Stimulated activated CD8-positive, alpha-beta memory T cell treated with anti-CD3 and anti-CD28 coated beads, Interleukin-4, amount 100 ng/mL, for 24 hours (primary cell): ENCODE measurements at regions not wholly inside any gene's neighbourhood (a gene's known extent, or its start where the extent isn't known, plus 50 kb on each side); places are given as distances from the start of the nearest gene placed in this dataset.
"Not testable (repeated sequence)": the region's sequence is repeated elsewhere in the genome, so short reads cannot be mapped to it uniquely, and the experiment has no call there.

Experiments
- DNase-seq: peaks from one replicate; pipeline ENCODE4 v3.0.0-alpha.2; 2020; ENCODE audit warnings: low read depth

DNA sequence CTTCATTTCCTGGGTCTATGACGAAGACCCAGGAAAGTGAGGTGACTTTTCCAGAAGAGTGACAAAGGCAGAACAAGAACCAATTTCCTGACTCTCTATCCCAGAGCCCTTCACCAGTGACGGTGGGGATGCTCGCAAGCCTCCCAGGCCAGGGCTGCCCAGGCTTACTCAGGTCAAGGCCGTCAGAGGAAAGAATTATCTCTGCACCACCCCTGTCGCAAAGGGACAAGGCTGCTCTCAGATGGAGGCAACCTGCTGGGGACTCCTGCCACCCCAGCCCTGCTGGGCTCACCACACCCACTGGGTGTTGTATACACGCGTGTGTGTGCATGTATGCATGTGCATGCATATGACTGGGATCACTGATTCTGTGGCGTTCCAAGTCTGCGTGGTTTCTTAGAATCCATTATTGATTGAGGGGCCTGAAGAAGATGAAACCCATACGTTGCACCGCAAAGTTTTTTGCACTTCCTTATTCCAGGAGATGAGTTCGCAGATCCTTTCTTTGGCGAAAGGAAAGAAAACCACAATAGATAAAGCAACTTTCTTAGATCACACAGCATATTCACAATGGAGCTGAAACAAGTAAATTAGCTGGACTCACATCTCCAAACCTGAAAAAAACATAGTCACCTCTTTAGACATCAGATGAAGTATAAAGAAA is 255.8 kb downstream of the RHOU start:
- no peak for DNase-seq

DNA sequence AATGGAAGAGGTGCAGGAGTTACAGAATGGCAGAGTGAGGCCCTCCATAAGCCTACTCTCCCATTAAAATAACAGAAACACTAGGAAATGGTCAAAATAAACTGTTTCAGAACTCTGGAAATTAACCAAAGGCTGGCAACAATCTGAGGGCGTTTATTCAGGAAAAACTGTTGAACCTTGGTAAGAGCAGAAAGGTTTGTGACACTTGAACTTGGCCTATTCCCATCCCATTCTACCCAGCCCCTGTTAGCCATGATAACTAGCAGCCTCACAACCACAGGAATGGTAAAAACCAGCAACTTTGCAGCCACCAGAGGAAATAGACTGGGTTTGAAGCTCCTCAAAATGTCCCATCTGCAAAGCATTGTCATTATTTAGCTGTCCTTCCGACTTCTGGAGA is 256.8 kb downstream of the RHOU start:
- no peak for DNase-seq

DNA sequence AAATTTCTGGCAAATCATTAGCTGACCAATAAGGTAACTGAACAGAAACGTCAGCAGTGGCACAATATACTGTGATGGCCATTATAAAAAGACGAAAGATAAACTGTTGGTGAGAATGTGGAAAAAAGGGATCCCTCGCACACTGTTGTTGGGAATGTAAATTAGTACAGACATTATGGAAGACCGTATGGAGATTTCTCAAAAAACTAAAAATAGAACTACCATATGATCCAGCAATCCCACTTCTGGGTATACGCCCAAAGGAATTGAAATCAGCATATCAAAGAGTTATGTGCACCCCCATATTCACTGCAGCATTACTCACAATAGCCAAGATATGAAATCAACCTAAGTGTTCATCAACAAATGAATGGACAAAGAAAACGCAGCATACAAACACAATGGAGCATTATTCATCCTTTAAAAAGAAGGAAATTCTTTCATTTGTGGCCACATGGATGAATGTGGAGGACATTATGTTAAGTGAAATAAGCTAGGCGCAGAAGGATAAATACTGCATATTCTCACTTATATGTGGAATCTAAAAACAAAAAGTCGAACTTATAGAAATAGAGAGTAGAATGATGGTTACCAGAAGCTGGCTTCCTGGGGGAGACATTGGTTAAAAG is 257.7 kb downstream of the RHOU start:
- no peak for DNase-seq

DNA sequence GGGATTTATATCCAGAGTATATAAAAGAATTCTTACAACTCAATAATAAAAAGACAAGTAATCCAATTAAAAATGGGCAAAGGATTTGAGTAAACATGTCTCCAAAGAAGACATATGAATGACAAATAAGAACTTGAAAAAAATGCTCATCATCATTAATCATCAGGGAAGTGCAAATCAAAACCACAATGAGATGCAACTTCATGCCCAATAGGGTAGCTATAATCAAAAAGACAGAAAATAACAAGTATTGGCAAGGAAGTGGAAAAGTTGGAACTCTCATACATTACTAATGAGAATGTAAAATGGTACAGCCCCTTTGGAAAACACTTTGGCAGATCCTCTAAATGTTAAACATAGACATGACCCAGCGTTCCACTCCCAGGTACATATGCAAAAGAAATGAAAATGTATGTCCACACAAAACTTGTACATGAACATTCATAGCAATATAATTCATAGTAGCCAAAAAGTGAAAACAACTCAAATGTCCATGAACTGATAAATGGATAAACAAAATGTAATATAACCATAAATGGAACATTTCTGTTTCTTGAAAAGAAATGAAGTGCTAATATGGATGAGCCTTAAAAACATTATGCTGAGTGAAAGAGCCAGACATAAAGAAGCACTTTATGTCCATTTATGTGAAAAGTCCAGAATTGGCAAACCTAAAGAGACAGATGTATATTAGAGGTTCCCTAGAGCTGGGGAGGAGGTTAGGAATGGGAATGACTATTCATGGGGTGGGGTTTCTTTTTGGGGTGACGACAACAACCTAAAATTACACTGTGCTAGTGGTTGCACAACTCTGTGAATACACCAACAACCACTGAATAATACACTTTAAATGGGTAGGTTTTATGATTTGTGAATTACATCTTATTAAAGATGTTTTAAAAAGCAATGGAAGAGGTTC is 259.7 kb downstream of the RHOU start:
- DNase-seq: no peak

DNA sequence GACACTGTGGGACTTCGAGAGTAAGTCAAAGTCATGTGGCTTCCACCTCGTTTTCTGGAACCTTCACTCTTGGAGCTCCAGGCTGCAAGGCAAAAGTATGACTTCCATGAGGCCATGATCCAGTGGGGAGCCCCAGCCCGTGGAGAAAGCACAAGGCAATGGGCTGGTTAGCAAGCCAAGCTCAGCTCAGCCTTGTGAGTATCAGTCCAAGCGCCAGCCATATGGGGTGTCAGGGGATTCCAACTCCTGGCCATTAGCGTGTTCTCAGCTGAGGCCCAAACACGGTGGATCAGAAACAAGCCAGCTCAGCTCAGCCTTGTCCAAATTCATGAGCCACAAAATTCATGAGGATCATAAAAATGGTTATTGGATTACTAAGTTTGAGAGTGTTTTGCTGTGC is 261.0 kb downstream of the RHOU start:
- DNase-seq: no peak

DNA sequence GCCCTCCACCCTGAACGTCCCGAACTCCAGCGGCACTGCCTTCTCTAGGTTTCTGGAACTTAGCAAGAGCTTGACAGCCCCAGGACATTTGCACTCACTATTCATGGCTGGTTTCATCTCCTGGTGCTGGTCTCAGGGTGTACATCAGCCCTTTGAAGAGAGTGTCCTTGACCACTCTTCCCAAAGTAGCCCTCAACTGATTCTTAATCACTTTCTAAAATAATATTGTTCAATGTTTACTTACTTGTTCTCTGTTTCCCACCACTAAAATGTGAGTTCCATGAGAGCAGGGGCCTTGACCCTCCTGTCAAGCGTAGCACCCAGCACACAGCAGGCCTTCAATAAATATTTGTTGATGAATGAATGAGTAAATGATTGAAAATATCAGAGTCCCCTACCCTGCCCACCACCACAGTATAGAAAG is 262.5 kb downstream of the RHOU start:
- DNase-seq: no peak

DNA sequence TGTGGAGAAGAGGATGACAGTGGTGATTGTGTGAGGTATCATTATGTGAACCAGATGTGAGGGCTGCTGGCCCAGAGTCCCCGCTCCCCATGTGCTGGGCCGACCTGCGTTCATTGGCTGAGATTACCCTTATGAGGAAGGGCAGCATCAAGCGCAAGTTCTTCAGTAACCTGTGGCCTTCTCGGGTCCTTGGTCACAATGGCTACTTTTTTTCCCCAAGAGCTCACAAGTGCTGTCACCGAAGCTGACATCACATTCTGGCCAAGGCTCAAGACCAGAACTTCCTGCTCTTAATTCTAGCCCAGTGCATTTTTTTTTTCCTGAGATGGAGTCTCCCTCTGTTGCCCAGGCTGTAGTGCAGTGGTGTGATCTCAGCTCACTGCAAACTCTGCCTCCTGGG is 262.9 kb downstream of the RHOU start:
- DNase-seq: no peak

DNA sequence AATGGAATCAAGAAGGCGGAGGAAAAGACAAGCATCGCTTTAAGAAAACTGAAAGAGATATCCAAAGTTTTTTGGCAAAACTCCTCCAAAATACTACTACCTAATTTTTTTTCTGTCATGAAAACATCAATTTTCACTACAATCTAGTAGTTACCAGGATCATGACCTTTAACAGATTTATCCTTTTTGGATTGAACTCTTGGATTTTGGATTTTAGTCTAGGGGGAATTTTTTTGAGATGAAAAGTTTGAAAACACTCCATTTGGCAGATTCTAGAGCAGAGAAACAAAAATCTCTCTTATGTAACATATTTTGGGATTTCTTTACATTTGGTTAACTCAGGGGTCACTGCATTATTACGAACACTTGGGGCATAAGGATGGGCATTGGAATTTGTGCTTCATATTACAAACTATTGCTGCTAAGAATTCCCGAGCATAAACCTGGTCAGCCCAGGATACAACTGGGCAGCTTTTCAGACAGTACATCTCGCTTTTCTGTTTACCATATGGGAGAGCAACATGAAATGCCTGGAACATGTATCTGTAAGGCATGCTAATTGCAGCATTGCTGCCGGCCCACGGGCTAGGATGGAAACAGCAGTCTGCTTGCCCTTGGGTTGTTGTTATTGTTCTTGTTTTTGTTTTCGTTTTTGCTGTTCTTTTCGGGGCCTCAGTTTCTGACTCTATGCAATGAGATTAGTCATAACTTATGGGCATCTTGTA is 264.3 kb downstream of the RHOU start:
- DNase-seq: no peak

DNA sequence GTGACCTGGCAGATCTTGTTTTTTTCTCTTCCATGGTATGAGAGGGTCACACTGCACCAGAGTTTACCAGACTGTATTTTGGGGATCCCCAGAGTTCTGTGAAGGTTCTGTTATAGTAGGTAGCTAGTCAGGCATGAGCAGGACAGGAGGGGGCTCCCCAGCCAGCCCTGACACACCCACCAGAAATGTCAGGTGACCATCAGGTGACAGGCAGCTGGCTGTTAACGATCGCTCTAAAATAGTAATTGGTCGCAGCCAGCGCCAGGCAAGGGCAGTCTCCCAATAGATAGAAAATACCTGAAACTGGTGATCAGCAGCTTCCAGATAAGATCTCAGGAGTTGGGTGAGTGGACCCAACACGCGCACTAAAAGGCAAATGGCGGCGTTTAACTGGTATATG is 264.9 kb downstream of the RHOU start:
- DNase-seq: no peak

DNA sequence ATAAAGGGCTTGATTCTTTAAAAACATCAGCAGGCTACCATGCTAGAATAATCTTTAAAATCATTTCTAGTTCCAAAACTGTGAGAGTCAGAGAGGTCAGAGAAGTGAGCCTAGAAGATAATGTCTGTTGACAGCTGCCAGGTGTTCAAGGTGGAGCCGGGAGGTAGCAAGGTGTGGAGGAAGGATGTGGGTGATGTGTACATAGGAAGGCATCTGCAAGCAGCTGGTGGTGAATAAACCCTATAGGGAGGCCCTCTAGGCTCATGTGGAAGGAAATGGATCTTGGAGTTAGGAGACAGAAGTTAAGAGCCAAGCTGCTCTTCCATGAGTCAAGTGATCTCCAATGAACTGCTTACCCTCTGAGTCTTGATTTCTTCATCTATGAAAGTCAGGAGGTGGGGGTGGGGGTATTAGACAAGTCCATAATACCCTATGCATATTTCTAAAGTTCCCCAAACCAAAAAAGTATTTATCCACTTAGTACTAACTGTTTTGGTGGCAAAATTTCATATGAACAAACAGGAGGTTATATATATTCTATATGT is 266.3 kb downstream of the RHOU start:
- DNase-seq: no peak

DNA sequence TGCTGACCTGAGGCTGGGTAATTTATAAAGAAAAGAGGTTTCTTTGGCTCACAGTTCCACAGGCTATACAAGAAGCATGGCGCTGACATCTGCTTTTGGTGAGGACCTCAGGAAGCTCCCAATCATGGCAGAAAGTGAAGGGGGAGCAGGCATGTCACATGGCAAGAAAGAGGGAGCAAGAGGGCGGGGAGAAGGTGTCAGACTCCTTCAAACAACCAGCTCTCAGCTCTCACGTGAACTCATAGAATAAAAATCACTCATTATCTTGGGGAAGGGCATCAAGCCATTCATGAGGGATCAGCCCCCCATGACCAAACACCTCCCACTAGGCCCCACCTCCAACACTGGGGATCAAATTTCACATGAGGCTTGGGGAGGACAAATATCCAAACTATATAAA is 266.8 kb downstream of the RHOU start:
- DNase-seq: no peak

DNA sequence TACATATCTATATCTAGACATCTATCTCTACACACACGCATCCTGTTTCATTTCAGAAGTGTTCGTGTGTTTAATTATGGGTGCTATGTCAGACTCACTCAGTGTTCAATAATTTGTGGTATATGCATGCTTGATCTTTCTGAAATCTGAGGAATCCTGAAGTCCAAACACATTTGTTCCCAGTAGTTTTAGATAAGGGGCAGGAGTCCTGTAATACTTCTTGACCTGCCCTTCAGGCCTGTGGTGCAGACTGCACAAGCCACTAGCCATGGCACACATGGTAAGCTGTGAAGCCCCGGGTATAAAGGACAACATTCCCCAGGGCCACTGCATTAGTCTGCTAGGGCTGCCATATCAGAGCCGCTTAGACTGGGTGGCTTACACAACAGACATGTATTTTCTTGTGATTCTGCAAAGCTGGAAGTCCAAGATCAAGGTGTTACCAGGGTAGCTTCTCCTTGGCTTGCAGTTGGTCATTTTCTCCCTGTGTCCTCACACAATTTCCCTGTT is 267.2 kb downstream of the RHOU start:
- no peak for DNase-seq

DNA sequence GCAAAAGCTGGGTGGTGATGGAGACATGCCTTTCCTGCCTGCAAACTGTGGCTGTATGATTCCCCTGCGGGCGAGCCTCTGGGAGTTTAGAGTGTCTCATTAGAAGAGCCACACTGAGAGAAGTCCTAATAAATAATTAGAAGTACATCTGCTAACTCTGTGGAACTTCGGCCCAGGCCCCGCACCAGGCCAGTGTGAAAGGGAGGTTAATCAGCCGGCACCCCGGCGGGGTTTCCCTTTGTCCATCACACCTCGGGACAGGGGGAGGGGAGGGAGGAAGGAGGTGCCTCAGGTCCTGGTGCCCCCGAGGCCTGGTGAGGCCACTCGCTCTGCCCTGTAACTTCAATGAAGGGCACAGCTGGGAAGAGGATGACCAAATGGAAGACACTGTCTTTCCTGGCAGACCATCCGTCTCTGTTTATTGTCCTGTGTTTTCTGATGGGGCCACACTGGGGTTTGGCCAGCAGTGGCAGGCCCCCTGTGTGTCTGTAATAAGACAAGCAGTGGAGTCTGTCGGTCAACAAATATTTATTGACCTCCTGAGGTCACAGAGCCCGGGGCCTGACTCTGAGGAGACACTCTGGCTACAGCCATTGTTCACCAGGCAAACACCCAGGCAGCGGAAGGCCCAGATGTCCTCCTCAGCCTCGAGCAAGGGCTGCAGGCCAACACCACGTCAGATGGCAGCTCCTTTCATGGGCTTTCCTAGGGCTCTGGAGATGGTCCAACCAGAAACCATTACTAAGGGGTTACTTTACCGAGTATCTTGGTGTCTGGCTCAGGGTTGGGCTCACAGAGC is 267.5 kb upstream of the RAB4A start:
- DNase-seq: no peak

DNA sequence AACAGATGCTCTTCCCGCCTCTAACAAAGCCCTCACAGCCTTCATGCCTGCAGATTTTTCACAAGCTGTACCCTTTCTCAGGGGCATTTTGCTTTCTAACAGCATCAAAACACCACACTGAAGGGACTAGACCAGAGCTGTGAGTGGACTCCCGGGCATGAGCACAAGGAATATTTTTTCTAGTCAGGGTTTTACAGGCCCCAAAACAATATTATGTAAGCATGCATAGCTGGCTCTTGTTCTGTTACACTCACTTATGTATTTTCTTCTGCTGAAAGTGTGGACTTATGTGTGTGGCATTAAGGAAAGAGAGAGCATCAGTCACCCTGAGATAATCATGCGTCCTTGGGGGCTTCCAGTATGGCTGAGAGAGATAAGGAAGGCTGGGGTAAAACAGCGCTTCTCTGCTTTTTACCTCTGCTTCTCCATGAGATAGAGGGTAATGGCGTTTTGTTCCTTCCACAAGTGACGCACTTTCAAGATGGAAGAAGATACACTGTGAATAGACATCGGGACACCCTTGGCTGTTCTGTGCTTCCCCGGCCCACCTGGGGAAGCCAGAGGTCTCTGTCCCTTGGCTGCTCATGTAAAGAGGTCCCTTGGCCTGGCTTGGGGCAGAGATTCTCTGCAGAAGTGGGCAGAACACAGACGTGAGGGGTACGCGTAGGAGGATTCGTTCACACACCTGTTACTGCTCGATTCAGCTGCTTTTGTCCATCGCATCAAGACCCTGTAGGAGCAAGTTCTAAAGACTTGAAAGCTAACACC is 266.7 kb upstream of the RAB4A start:
- no peak for DNase-seq

DNA sequence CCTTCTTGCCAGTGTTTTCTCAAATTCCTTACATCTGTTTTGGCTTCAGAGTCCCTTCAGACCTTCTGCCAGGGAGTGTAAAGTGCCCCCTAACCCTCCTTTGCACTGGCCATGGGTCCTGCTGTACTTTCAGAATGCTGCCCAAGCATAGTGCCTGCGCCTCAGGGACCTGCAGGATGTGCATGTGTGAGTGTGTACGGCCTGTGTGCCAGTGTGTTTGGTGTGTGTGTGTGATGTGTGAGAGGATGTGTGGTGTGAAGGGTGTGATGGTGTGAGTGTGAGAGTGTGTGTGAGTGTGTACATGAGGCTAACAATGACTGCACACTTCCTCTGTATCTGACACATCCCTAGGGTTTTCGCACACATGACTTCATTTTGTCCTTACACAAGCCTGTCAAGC is 265.8 kb upstream of the RAB4A start:
- DNase-seq: no peak

DNA sequence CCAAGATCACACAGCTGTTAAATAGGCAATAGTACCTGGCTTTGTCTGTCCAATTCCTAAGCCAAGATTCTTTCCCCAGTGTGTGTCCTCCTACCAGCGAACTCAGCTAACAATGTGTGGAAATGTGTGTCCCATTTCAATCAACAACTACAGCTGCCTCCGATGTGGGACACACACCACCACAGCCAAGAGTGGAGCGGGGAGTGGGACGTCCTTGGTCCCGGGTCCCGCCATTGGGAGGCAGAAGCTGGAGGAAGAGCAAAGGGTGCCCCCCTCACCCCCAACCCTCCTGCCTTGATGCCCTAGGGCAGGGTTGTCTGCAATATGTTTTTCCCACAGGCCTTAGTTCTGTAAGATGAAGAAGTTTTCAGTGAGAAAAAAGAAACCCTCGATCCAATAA is 265.4 kb upstream of the RAB4A start:
- no peak for DNase-seq

DNA sequence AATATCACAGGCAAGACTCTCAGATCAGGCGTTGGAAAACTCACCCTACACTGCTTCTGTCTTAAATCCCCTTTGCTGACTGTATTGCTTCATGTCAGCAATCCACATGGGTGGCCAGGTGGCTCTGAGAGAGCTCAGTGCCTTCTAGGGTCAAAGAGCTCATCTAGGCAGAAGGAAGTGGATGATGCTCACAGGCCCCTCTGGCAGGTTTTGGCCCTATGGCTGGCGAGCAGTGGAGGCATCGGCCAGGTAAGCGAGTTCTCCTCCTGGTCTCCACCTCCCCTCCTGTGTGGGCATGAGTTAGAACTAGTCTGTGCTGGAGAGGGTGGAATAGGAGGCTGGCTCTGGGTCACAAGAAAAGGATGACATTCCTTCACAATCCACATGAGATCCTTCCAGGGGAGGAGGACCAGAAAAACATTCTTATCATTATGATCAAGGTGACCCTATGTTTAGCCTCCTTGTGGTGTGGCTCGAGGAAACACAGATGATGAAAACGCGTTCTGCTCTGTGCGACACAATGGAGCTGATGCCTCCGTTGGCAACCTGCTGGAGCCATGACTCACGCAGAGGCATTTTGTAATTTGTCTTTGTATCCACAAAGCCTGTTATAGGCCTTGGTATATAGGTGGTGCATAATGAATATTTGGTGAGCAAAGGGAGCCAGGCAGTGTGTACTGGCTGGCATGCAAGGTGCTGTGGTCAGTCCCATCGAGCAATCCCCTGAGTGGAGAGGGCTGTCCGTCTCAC is 264.6 kb upstream of the RAB4A start:
- no peak for DNase-seq

DNA sequence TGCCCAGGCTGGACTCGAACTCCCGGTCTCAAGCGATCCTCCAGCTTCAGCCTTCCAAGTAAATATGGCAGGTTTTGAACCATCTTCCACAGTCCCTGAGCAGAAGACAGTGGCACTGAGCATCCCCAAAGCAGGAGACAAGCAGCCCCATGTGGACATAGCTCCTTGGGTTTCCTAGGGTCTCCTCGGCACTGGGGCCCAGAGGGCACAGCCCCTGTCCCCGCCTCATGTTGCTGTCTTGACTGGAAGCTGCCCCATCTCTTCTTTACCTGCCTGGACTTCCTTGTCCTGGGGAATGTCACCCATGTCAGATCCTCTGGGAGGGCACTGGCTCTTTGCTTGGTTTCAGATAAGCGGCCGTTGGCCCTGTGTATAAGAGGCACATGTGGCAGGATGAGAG is 263.7 kb upstream of the RAB4A start:
- no peak for DNase-seq

DNA sequence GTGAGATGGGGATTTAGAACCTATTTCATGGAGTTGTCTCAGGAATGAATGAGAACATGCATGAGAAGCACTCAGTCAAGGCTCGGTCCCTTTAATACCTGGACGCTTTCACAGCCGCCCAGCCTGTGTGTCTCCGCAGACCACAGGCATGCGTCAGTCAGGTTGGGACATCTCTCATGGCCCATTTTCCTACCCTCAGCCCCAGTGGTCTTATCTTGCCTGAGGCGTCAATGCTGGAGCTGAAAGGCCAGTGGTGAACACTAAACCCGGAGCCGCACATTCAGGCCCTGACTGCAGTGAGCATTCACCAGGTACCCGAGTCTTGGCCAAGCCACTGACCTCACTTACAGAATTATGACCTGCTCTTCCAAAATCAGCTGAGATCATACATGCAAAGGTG is 263.2 kb upstream of the RAB4A start:
- no peak for DNase-seq

DNA sequence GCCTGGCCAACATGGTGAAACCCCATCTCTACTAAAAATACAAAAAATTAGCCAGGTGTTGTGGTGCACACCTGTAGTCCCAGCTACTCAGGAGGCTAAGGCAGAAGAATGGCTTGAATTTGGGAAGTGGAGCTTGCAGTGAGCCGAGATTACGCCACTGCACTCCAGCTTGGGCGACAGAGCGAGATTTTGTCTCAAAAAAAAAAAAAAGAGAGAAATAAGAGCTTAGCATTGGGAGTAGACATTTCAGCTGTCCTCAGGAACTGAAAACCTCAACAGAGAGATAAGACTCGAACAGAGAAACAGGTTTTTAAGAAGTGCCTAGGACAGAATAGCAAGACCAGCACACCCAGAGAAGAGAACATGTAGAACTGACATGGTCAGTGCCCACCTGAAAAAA is 262.6 kb upstream of the RAB4A start:
- not testable (repeated sequence) for DNase-seq
